NCI-H2081 treated with DMSO at 0.1 percent for 48 hours (cell line): ENCODE measurements at regions not wholly inside any gene's neighbourhood (a gene's known extent, or its start where the extent isn't known, plus 50 kb on each side); places are given as distances from the start of the nearest gene placed in this dataset.
"Not testable (repeated sequence)": the region's sequence is repeated elsewhere in the genome, so short reads cannot be mapped to it uniquely, and the experiment has no call there.

Experiments used
- DNase-seq: peaks from one replicate; lab custom pipeline; 2025; lab: John Stamatoyannopoulos, UW

DNA sequence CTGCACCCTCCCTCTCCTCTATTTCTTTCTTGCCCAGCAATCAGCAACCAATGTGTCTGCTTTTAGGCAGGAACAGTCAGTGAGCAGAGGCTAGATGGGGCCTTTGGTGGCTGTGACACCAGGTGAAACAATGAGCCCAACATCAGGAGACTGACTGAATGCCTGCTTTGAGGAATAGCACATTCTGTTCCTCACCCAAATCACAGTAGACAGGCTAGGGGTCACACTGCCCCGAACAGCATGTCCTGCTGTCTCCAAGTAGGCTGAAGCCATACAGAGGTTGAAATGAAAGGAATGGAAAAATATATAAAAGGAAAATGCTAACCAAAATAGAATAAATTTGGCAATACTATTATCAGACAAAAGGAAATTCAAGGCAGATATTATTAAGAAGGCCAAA, 122.5 kb upstream of the GDNF start:
- no peak for DNase-seq

DNA sequence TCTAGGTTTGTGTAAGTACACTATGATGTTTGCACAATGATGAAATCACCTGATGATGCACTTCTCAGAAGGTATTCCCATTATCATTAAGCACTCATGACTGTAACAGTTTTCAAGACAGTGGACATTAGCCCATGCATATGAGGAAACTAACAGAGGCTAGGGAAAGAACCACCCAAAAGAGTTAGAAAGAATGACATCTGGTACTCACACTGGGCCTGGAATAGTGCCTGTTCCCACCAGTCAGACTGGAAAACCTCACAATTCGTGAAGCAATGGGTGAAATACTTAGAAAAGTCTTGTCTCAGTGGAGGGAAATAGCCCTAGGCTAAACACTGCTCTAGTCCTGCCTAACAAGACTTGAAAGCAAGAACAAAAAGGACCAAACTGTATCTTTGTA, 117.4 kb upstream of the GDNF start:
- no peak for DNase-seq

- no peak for DNase-seq
Observed at GRCh38 chr5:37955748-37956147, 115.9 kb upstream of the GDNF start.

DNA sequence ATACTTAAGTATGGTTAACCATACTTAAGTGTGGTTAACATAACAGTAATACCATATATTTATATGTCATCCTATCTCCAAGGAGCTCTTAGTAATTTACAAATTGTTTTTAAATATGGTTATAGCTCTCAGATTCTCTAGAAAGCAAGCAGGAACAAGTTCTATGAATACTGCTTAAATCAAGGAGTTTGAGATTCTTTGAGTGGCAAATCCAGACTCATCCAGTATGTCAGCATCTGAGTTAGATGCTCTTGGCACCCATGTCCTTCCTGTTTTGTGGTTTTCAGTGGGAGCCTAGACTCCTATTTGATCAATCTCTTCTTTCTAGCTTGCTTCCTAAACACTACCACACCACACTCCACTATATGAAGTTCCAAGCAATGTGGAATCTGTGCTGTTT, 114.7 kb upstream of the GDNF start:
- DNase-seq = no peak

DNA sequence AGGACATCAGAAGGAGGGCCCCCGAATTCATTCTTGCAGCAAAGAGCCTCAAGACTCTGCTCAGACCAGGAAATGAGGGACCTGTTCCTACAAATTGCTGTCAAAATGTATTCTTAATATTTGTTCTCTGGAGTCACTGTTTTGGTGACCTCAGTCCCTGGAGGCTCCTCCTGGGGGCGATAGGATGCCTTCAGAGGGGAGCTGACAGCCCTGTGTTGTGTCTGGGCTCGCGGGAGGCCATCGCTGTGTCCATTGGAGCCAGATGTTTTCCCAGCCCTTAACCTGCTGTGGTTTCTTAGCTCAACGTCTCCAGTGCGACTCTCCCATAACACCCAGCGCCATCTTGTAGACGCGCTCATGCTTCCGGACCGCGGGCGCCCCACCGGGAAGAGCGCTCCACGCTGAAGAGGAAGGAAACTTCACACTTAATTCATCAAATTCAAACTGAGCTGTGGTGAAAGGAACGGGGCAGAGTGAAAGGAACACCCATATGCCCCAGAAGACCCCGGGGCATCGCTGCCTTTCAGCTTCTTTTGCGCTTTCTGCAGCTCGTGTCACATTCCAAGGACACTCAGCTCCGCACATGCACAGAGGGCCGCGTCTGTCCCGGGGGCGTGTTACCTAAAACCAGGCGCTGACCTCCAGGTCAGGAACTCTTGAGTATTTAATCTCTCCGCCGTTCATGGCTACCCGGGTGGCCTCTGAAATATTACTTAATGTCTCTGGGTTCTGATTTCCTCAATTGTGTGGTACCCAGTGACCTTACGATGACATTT, 112.3 kb upstream of the GDNF start:
- DNase-seq = no peak

GRCh38 chr5:37950436-37950835, 110.6 kb upstream of the GDNF start:
- no peak for DNase-seq

DNA sequence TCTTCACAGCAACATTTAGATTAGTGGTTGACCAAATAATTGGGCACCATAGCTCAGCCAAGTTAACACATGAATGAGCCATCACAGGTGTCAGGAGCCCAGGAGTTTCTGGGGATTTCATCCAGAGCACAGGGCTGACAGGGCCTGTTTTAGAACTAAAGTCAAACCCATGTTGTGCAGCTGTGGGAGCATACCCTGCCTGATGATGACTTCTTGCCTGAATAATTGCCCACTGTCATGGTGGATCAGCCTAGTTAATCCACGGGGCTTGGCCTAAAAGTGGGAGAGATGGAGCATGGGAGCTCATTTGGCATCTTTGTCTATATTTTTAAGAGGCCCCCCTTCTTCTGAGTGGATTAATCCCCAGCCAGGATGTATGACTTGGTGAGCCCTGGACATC, 105.6 kb upstream of the GDNF start:
- DNase-seq = no peak

GRCh38 chr5:37943136-37943535, 103.3 kb upstream of the GDNF start:
- not testable (repeated sequence) for DNase-seq

DNA sequence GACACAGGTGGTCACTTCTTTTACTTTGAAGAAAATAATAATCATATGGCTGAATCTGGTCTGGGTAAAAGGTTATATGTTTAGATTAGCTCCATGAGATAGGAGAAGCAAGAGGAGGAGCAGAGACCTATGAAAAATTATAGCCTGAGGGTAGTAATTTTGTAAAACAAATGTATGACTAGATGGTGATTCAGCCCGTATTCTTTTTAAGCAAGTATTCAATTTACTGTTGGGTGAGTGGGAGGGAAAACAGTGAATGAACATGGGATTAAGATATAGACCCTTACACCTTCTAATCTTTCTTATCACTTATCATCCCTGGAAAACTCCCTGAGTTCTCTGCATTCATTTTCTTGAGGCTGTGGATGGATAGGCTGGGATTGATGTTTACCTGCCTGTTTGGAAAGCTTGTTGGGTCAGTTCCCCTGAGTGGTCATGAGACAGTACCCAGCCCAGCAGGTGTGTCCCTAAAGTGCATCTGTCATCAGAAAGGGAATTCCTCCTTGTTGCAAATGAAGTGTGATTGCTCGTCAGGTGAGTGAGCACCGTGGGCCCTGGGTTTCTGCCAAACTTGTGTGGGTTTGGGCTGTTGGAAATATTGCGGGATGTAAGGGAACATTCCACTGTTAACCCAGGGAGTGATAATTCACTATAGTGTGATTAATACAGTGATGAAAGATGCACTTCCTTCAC, 101.2 kb upstream of the GDNF start:
- no peak for DNase-seq

GRCh38 chr5:37938861-37939260, 99.0 kb upstream of the GDNF start:
- DNase-seq = no peak

DNA sequence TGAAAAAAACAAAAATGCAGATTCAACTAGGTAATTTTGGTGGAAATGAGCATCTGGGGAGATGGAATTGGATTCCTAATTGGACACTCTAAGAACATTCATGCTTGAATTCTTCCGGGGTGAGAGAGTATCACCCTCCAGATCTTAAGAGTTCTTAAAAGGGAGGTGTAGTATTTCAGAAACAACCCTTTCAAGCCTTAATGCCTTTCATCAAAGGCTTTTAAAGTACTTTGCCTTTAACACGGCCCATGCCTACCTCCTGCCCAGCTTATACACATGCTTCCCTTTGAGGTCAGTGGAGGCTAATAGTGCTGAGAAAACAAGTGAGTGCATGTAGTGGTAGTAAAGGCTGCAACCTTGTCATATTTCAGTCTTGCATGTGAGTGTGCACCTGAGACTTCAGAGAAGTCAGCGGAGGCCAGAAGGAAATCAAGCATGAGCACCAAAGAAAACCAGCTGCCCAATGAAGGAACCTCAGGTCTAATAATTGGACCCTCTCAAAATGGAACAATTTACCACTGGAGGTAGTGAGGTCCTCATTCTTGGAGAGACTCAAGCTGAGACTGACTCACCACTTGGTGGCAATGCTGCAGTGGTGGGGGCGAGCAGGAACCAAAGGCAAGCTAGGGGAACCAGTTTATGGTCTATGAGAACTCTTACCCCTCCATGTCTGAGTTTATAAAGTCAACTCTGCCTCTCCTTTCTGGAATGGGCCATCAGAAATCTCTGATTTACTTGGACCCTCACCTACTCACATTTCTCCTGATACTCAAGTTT, 98.4 kb upstream of the GDNF start:
- no peak for DNase-seq

DNA sequence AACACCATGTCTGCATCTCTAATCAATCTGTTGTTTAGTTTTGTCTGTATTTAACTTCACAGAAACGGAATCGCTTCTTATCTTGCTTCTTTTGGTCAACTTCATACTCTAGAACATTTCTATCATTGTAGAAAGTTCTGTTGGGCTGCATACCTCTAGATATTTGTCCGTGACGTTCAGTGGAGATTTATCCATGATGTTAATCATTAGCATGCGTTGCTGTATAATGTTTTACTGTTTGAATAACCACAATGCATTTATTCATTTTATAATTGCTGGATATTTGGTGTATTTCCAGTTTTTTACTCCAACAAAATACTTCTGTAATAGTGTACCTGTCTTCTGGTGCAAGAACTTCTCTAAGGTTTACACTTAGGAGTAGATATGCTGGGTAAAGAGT, 96.2 kb upstream of the GDNF start:
- DNase-seq = no peak

- DNase-seq = no peak
Observed at GRCh38 chr5:37933576-37933975, 93.7 kb upstream of the GDNF start.

DNA sequence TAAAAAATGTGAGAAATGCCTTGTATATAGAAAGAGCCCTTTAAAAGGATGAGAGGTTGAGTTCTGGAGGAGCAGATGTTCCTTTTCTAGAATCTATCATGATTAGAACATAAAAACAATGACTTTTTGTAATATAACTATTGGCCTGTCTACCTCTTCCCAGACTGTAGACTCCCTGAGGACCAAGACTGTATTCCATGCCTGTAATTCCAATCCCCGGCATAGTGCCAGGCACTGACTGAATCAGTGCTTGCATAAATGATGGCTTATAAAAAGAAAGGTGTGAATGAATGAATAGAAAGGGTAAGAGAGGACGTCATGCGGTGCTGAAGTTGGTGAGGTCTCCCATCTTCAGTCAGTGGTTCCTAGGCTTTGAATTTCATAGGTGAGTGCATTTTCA, 92.6 kb upstream of the GDNF start:
- DNase-seq = no peak

GRCh38 chr5:37931541-37931940, 91.7 kb upstream of the GDNF start:
- DNase-seq = no peak

DNA sequence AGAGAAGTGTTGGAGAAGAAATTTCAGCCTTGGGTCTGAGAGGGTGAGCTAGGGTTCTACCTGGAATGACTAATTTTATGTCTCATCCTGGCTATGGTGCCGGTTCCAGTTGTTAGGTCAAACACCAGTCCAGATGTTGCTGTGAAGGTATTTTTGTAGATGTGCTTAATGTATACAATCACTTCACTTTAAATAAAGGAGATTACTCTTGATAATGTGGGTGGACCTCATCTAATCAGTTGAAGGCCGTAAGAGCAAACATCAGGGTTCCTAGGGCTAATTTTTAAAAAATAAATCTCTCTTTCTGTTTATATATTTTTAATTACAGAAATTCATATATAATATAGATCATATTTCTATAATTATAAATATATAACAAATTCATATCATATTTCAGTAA, 90.5 kb upstream of the GDNF start:
- no peak for DNase-seq

GRCh38 chr5:37929791-37930190, 90.0 kb upstream of the GDNF start:
- DNase-seq = no peak

GRCh38 chr5:37927753-37928152, 87.9 kb upstream of the GDNF start:
- DNase-seq = not testable (repeated sequence)

GRCh38 chr5:37926732-37927131, 86.9 kb upstream of the GDNF start:
- DNase-seq = no peak

GRCh38 chr5:37921452-37921851, 81.6 kb upstream of the GDNF start:
- DNase-seq = no peak

DNA sequence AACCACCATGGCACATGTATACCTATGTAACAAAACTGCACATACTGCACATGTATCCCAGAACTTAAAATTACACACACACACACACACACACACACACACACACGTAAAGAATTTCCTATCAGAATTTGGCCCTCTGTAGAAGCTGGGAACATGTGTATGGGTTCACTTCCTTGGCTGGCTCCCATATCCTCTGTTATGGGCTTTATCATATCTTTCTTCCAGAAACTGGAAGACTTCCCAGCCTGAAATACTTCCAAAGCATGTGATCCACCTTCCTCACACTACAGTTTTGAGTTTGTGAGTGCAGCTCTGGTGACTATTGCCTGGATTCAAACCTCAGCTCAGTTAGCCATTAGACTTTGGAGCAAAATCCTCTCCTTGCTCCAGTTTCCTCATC, 78.6 kb upstream of the GDNF start:
- DNase-seq = no peak

- no peak for DNase-seq
Observed at GRCh38 chr5:37916525-37916924, 76.7 kb upstream of the GDNF start.

- DNase-seq = no peak
Observed at GRCh38 chr5:37915097-37915736, 75.4 kb upstream of the GDNF start.
